ENCODE measurements at regions not wholly inside any gene's neighbourhood (a gene's known extent, or its start where the extent isn't known, plus 50 kb on each side); places are given as distances from the start of the nearest gene placed in this dataset.

DNA sequence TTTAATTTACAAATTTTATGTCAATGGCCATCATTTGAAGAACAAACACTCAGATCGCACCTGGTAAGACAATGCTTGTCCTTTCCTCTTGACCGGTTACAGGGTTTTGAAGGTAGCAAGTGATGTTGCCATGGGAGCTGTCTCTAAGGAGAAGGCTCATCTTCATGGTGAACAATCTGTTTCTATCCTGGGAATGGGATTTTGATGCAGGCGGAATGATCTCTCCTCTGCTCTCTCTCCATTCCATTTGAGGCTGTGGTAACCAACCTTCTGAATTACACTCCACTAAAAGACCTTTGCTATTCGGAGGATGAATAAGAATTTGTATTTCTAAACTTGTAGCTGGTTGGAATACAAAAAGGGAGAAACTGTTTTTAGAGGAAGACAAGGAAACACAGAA lies 57.9 kb upstream of the SLC5A9 start:
- Histone ChIP-seq H3K9me3 (peaks cover 0 to 10% of the 10 kb centered on the region in 2 donors), H3K4me3 (no peak overlapping the region), H3K27me3 (no peaks in the 10 kb centered on the region), H3K27ac (no peak overlapping the region), H3K4me1 (no peaks in the 10 kb centered on the region), H3K36me3 (no peaks in the 10 kb centered on the region)
- DNase-seq (no peak), ATAC-seq (no peak)
- intact Hi-C loops (cut with DNase I): no loop called here
- TF ChIP-seq, protein P1, sequence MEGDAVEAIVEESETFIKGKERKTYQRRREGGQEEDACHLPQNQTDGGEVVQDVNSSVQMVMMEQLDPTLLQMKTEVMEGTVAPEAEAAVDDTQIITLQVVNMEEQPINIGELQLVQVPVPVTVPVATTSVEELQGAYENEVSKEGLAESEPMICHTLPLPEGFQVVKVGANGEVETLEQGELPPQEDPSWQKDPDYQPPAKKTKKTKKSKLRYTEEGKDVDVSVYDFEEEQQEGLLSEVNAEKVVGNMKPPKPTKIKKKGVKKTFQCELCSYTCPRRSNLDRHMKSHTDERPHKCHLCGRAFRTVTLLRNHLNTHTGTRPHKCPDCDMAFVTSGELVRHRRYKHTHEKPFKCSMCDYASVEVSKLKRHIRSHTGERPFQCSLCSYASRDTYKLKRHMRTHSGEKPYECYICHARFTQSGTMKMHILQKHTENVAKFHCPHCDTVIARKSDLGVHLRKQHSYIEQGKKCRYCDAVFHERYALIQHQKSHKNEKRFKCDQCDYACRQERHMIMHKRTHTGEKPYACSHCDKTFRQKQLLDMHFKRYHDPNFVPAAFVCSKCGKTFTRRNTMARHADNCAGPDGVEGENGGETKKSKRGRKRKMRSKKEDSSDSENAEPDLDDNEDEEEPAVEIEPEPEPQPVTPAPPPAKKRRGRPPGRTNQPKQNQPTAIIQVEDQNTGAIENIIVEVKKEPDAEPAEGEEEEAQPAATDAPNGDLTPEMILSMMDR (IDR thresholded peaks at IDR 0.05): no peak

DNA sequence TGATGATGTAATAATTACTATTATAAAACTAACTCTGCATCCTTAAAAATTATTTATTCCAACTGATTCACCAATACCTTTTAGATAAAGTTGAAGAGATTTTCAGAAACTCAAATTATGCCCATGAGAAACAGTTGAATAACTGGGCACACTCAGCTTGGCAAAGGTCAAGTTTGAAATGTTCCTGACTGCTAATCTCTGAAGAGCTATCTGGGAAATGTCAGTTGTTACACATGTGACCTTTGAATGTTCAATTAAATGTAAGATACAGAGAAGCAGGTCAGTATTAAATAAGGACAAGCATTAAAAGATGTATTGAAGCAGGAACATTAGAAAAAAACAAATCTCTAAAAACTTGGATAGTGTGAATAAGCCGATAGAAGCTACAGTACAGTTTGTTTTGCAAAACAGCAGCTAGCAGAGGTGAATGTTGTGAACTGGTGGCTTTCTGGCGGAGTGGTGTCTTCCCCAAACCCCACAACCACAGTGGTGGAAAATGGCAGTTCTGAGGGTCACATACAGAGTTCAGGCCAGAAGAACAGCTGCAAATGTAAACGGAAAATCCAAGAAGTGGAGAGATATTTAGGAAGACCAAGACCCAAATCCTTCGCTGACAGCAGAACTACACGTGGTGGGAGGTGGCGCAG lies 61.9 kb upstream of the SLC5A9 start:
- Histone ChIP-seq H3K9me3 (no peaks in the 10 kb centered on the region), H3K27me3 (no peaks in the 10 kb centered on the region), H3K4me3 (no peak overlapping the region), H3K36me3 (no peaks in the 10 kb centered on the region), H3K4me1 (no peaks in the 10 kb centered on the region), H3K27ac (no peak overlapping the region)
- DNase-seq (no peak), ATAC-seq (no peak)
- TF ChIP-seq, protein P1 (IDR thresholded peaks at IDR 0.05): no peak
- intact Hi-C loops (cut with DNase I): no loop called here

DNA sequence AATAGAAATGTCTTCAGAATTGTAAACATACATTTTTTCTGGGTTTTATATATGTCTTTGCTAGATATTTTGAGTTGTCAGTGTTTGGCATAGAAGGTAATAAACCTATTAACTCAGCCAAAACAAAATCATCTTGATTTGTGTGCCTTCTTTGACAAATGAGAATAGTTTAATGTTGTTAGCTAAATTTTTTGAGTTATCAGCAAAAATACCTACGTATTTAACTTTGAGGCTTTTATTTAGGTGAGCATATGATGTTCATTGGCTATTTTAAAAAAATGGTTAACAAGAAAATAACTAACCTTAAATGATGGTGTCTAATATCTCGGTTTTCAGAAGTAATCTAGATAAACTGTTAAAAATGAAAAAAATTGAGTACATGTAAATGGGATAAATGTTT lies 83.2 kb upstream of the SLC5A9 start:
- no peak overlapping the region for H3K4me3 ChIP-seq
- intact Hi-C loops (cut with DNase I): no loop called here
- no peak overlapping the region for H3K27ac ChIP-seq
- no peaks in the 10 kb centered on the region for H3K36me3 ChIP-seq
- no peak for ATAC-seq
- DNase-seq: no peak
- no peaks in the 10 kb centered on the region for H3K27me3 ChIP-seq
- peaks cover 0 to 5% of the 10 kb centered on the region in 2 donors for H3K9me3 ChIP-seq
- TF ChIP-seq, protein P1 (IDR thresholded peaks at IDR 0.05): no peak
- no peaks in the 10 kb centered on the region for H3K4me1 ChIP-seq

DNA sequence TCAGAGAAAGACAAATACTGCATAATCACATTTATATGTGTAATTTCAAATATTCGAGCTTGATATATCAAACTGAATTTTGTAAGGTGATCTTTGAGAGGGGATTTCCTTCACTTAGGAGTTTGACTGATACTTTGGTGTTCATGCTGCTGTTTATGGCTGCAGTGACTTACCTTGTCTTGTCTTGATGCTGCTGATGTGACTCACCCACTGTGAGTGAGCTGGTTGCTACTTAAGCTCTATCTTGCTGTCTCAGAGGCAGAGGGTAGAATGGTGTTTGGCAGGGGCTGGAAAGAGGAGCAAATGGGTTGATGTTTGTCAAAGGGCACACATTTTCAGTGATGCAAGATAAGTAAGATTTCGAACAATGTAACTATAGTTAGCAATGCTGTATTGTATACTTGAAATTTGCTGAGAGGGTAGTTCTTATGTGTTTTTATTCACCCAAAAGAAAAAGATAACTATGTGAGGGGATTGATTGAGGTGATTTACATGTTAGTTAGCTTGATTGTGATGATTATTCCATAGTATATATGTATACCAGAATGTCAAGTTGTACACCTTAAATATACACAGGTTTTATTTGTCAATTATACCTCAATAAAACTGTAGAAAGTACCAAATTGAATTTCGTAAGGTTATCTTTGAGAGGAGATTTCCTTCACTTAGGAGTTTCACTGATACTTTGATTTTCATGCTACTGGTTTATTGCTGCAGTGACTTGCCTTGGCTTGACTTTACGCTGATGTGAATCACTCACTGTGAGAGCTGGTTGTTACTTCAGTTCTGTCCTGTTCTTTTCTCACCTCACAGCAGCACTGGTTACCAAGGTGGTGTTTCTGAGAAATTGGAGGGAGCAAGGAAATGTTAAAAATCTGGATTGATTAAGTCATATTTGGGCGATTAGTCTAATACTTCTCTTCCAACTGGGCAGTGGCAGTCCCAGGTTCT lies 94.5 kb upstream of the SLC5A9 start:
- Histone ChIP-seq H3K4me3 (no peak overlapping the region), H3K4me1 (no peaks in the 10 kb centered on the region)
- no peak for DNase-seq

GRCh38 chr1:48123647-48124046 lies 98.9 kb upstream of the SLC5A9 start:
- TF ChIP-seq, protein P1 (IDR thresholded peaks at IDR 0.05): no peak
- Histone ChIP-seq H3K27ac (no peak overlapping the region), H3K27me3 (no peaks in the 10 kb centered on the region), H3K9me3 (no peaks in the 10 kb centered on the region), H3K36me3 (no peaks in the 10 kb centered on the region), H3K4me1 (no peaks in the 10 kb centered on the region), H3K4me3 (no peak overlapping the region)
- ATAC-seq: no peak
- intact Hi-C loops (cut with DNase I): no loop called here
- DNase-seq: no peak

More for the DNA sequence above, 94.5 kb upstream of the SLC5A9 start:
- ATAC-seq: no peak
- H3K36me3 ChIP-seq: no peaks in the 10 kb centered on the region
- TF ChIP-seq, protein P1 (IDR thresholded peaks at IDR 0.05): no peak
- H3K27me3 ChIP-seq: no peaks in the 10 kb centered on the region
- intact Hi-C loops (cut with DNase I): no loop called here
- no peak overlapping the region for H3K27ac ChIP-seq
- H3K9me3 ChIP-seq: no peaks in the 10 kb centered on the region
